Transverse colon (tissue), 4 donors: ENCODE measurements at regions not wholly inside any gene's neighbourhood (a gene's known extent, or its start where the extent isn't known, plus 50 kb on each side); places are given as distances from the start of the nearest gene placed in this dataset.

Experiments
- DNase-seq: peaks from one replicate; pipeline ENCODE4 v3.0.0-alpha.2; 2019
- H3K27ac ChIP-seq, 4 donors: fragments of 200-600 bp; sonication (generic); 2 replicates each; pipeline ENCODE4 v1.5.1; 2016 to 2018; ENCODE audit warnings: inconsistent platforms in 4 of 4
- H3K27me3 ChIP-seq: fragments of 200-600 bp; sonication (generic); 2 replicates; pipeline ENCODE4 v1.5.1; 2017; ENCODE audit warnings: inconsistent platforms
- H3K36me3 ChIP-seq, 4 donors: fragments of 200-600 bp; sonication (generic); 2 replicates each; pipeline ENCODE4 v1.5.1; 2017 to 2019; ENCODE audit warnings: inconsistent platforms in 4 of 4
- H3K4me1 ChIP-seq, 4 donors: fragments of 200-600 bp; sonication (generic); 2 replicates each; pipeline ENCODE4 v1.5.1; 2017 to 2020; ENCODE audit warnings: inconsistent platforms in 4 of 4
- H3K4me3 ChIP-seq, 4 donors: fragments of 200-600 bp; sonication (generic); 1 replicate in 1 of 4; 2 replicates in 3 of 4; pipeline versions ENCODE4 v1.5.1 to v1.6.1; 2017 to 2019; ENCODE audit warnings: inconsistent platforms in 4 of 4
- H3K9me3 ChIP-seq, 2 donors: fragments of 200-600 bp; sonication (generic); 2 replicates each; pipeline ENCODE4 v1.5.1; 2017 to 2019; ENCODE audit warnings: inconsistent platforms in 2 of 2
- EP300 ChIP-seq: sonication (generic); formaldehyde crosslinking; IDR thresholded peaks from one replicate; pipeline ENCODE4 v1.6.1; 2017; ENCODE audit warnings: antibody characterized with exemption, low read depth
- POLR2A ChIP-seq: fragments of 450-650 bp; IDR thresholded peaks from one replicate; pipeline ENCODE4 v1.6.1; 2016; ENCODE audit warnings: antibody characterized with exemption, mild to moderate bottlenecking, moderate library complexity
- POLR2AphosphoS5 ChIP-seq, 3 donors: sonication (generic); formaldehyde crosslinking; IDR thresholded peaks; one replicate each; pipeline ENCODE4 v1.6.1; 2016; ENCODE audit warnings: antibody characterized with exemption in 3 of 3
- WGBS, 2 donors: methylation state at CpG; one replicate each; pipeline ENCODE4 v1.1.5; 2018; ENCODE audit warnings: low coverage in 1 of 2; 5-methylcytosine and 5-hydroxymethylcytosine counted together
- in situ Hi-C, 4 donors: fragments of 200-750 bp; cut with MboI; loops; one replicate each; pipeline versions ENCODE4 v1.15.0 to v1.15.1; 2017; ENCODE audit warnings: low sequenced_read_pairs in 3 of 4, low pct_ligation_motif_present in 1 of 4, low pct_unique_long_range_greater_than_20kb in 1 of 4
- intact Hi-C: fragments of 100-400 bp; cut with DNase I; formaldehyde crosslinking; loops from one replicate; pipeline ENCODE4 v1.15.1; 2023; ENCODE audit warnings: low total_unique reads
- TF ChIP-seq, protein P1 (sequence below), 5 experiments: fragments of 200-600 bp in 3 of 5; fragments of 450-650 bp in 2 of 5; sonication (generic) in 3 of 5; IDR thresholded peaks; 1 replicate in 2 of 5; 2 replicates in 3 of 5; pipeline ENCODE4 v1.5.1; 2016 to 2017; ENCODE audit warnings: antibody characterized with exemption in 5 of 5, inconsistent platforms in 3 of 5, mild to moderate bottlenecking in 2 of 5, moderate library complexity in 1 of 5

DNA sequence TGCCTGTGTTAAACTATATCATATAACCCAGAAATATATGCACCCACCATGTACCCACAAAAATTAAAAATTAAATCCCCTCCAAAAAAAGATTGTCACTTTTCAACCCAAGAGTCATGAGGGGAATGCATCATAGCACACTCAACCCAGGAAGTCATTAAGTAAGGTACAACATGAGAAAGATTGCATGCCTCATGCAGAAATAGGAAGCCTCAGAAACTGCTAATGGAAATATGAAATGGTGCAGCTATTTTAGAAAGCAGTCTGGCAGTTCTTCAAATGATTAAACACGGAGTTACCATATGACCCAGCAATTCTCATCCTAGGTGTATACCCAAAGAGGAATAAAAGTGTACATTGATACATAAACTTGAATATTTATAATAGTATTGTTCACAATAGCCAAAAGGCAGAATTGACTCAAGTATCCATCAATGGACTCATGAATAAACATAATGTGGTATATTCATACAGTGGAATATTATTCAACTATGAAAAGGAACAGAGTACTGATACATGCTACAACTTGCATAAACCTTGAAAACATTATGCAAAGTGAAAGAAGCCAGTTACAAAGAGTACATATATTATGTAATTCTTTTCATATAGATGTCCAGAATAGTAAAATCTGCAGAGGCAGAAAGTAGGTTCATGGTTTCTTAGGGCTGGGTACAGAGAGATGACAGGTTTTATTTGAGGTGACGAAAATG lies 70.4 kb downstream of the TMEM100 start:
- intact Hi-C loops (no loop called here), in situ Hi-C loops (no loop called here)
- DNase-seq = no peak
- WGBS, 2 donors = 53 to 71% methylated on average over 2 of the region's 2 CpGs
- Histone ChIP-seq H3K36me3 (no peaks in the 10 kb centered on the region), H3K9me3 (no peaks in the 10 kb centered on the region), H3K27ac (no peak overlapping the region), H3K4me3 (no peak overlapping the region), H3K27me3 (no peaks in the 10 kb centered on the region), H3K4me1 (peaks cover 0 to 17% (median 0%) of the 10 kb centered on the region in 4 donors)
- TF ChIP-seq POLR2A = no peak
- TF ChIP-seq POLR2AphosphoS5 (IDR thresholded peaks at IDR 0.05) = no peak
- TF ChIP-seq, protein P1, sequence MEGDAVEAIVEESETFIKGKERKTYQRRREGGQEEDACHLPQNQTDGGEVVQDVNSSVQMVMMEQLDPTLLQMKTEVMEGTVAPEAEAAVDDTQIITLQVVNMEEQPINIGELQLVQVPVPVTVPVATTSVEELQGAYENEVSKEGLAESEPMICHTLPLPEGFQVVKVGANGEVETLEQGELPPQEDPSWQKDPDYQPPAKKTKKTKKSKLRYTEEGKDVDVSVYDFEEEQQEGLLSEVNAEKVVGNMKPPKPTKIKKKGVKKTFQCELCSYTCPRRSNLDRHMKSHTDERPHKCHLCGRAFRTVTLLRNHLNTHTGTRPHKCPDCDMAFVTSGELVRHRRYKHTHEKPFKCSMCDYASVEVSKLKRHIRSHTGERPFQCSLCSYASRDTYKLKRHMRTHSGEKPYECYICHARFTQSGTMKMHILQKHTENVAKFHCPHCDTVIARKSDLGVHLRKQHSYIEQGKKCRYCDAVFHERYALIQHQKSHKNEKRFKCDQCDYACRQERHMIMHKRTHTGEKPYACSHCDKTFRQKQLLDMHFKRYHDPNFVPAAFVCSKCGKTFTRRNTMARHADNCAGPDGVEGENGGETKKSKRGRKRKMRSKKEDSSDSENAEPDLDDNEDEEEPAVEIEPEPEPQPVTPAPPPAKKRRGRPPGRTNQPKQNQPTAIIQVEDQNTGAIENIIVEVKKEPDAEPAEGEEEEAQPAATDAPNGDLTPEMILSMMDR (IDR thresholded peaks at IDR 0.05) = no peak
- no peak for TF ChIP-seq EP300

- no peak overlapping the region for H3K4me3 ChIP-seq
- H3K9me3 ChIP-seq = no peaks in the 10 kb centered on the region
- no peaks in the 10 kb centered on the region for H3K27me3 ChIP-seq
- intact Hi-C loops (loop anchor here (10.0 kb wide), 1 partner anchor 65 kb away; no protein-coding TSS in a partner anchor), in situ Hi-C loops (loop anchor here in 1 of 4 donors (25.0 kb wide), 1 partner anchor 113 kb away; no protein-coding TSS in a partner anchor)
- DNase-seq = no peak
- TF ChIP-seq, protein P1 (IDR thresholded peaks at IDR 0.05) = no peak
- no peak for TF ChIP-seq POLR2AphosphoS5 (IDR thresholded peaks at IDR 0.05)
- no peak for TF ChIP-seq POLR2A
- no peak for TF ChIP-seq EP300
- WGBS, 2 donors = 54 to 69% methylated on average over 2 to 3 of the region's 3 CpGs
- H3K36me3 ChIP-seq = no peaks in the 10 kb centered on the region
- no peak overlapping the region for H3K27ac ChIP-seq
- peaks cover 0 to 8% (median 0%) of the 10 kb centered on the region in 4 donors for H3K4me1 ChIP-seq
Observed at GRCh38 chr17:55649957-55650597, 72.6 kb downstream of the TMEM100 start.

GRCh38 chr17:55648086-55648485 lies 74.6 kb downstream of the TMEM100 start:
- 58 to 63% methylated on average over 2 of the region's 2 CpGs for WGBS, 2 donors
- no peaks in the 10 kb centered on the region for H3K9me3 ChIP-seq
- no peaks in the 10 kb centered on the region for H3K4me1 ChIP-seq
- TF ChIP-seq POLR2AphosphoS5 (IDR thresholded peaks at IDR 0.05) (no peak), EP300 (no peak), POLR2A (no peak)
- TF ChIP-seq, protein P1 (IDR thresholded peaks at IDR 0.05) = no peak
- no peak overlapping the region for H3K27ac ChIP-seq
- no peaks in the 10 kb centered on the region for H3K27me3 ChIP-seq
- in situ Hi-C loops = loop anchor here in 1 of 4 donors (25.0 kb wide), 1 partner anchor 111 kb away; no protein-coding TSS in a partner anchor
- H3K36me3 ChIP-seq = no peaks in the 10 kb centered on the region
- intact Hi-C loops = loop anchor here (10.0 kb wide), 1 partner anchor 67 kb away; no protein-coding TSS in a partner anchor
- DNase-seq = no peak
- H3K4me3 ChIP-seq = no peak overlapping the region

- Histone ChIP-seq H3K36me3 (no peaks in the 10 kb centered on the region), H3K4me1 (no peaks in the 10 kb centered on the region), H3K27ac (no peak overlapping the region), H3K27me3 (no peaks in the 10 kb centered on the region), H3K4me3 (no peak overlapping the region), H3K9me3 (no peaks in the 10 kb centered on the region)
- in situ Hi-C loops (loop anchor here in 1 of 4 donors (25.0 kb wide), 1 partner anchor 108 kb away; no protein-coding TSS in a partner anchor), intact Hi-C loops (loop anchor here (10.0 kb wide), 1 partner anchor 69 kb away; no protein-coding TSS in a partner anchor)
- no peak for DNase-seq
- WGBS, 2 donors = 85% methylated on average over 2 of the region's 2 CpGs
- no peak for TF ChIP-seq EP300
- TF ChIP-seq POLR2AphosphoS5 (IDR thresholded peaks at IDR 0.05) = no peak
- TF ChIP-seq, protein P1 (IDR thresholded peaks at IDR 0.05) = no peak
- TF ChIP-seq POLR2A = no peak
Observed at GRCh38 chr17:55645361-55645760, 77.3 kb downstream of the TMEM100 start.
